OCI-LY7 (cell line): ENCODE measurements at regions not wholly inside any gene's neighbourhood (a gene's known extent, or its start where the extent isn't known, plus 50 kb on each side); places are given as distances from the start of the nearest gene placed in this dataset.

Experiments used
- BruUV-seq: library from RNA; stranded (reverse); fragments of 400-500 nt; replicated peaks from 2 replicates; lab custom pipeline; 2021; lab: Mats Ljungman, UMichigan
- CTCF ChIA-PET: fragments of 300-600 bp; sonication (Branson Sonifier 250); formaldehyde crosslinking; loops from one replicate; lab custom pipeline; 2022; ENCODE audit warnings: antibody characterized with exemption; ENCODE audit not compliant: unreplicated experiment; lab: Charles Lee
- POLR2A ChIA-PET: fragments of 300-600 bp; sonication (Branson Sonifier 250); formaldehyde crosslinking; loops from one replicate; lab custom pipeline; 2022; ENCODE audit warnings: antibody characterized with exemption; lab: Charles Lee
- DNase-seq: peaks from one replicate; pipeline ENCODE4 v3.0.0-alpha.2; 2015; ENCODE audit warnings: low spot score
- H2AFZ ChIP-seq: fragments of 200-600 bp; sonication (generic), shearing (Covaris generic); 2 replicates; pipeline ENCODE4 v1.6.1; 2014; ENCODE audit warnings: mild to moderate bottlenecking, antibody characterized with exemption, low read length, moderate library complexity
- H3K27ac ChIP-seq: fragments of 200-600 bp; sonication (generic); 2 replicates; pipeline ENCODE4 v1.5.1; 2014; ENCODE audit warnings: mixed run types, low read depth, mild to moderate bottlenecking, moderate library complexity, low read length, inconsistent platforms; ENCODE audit not compliant: poor library complexity, severe bottlenecking
- H3K36me3 ChIP-seq: fragments of 200-600 bp; sonication (generic); 2 replicates; pipeline ENCODE4 v1.6.1; 2014; ENCODE audit warnings: mild to moderate bottlenecking, antibody characterized with exemption, low read length, moderate library complexity, mixed read lengths; ENCODE audit not compliant: insufficient read depth
- H3K4me1 ChIP-seq: fragments of 200-600 bp; sonication (generic); 2 replicates; pipeline ENCODE4 v1.5.1; 2014; ENCODE audit warnings: mild to moderate bottlenecking, low read length; ENCODE audit not compliant: insufficient read depth, poor library complexity, severe bottlenecking
- H3K4me2 ChIP-seq: fragments of 200-600 bp; sonication (generic); 2 replicates; pipeline ENCODE4 v1.6.1; 2014; ENCODE audit warnings: mild to moderate bottlenecking, low read length
- H3K4me3 ChIP-seq: fragments of 200-600 bp; sonication (generic); 2 replicates; pipeline ENCODE4 v1.5.1; 2014; ENCODE audit warnings: mild to moderate bottlenecking, low read depth, low read length; ENCODE audit not compliant: poor library complexity, severe bottlenecking
- H3K79me2 ChIP-seq: fragments of 200-600 bp; sonication (generic); 2 replicates; pipeline ENCODE4 v1.6.1; 2016; ENCODE audit warnings: low read depth, mild to moderate bottlenecking, low read length, moderate library complexity, mixed read lengths; ENCODE audit not compliant: insufficient read depth
- H3K9me2 ChIP-seq: fragments of 200-600 bp; sonication (generic); 2 replicates; pipeline ENCODE4 v1.6.1; 2016; ENCODE audit warnings: mild to moderate bottlenecking, low read length, mixed read lengths; ENCODE audit not compliant: insufficient read depth
- H3K9me3 ChIP-seq: fragments of 200-600 bp; sonication (generic); 2 replicates; pipeline ENCODE4 v1.6.1; 2014; ENCODE audit warnings: mild to moderate bottlenecking, mixed run types, low read length, mixed read lengths
- H4K20me1 ChIP-seq: fragments of 200-600 bp; sonication (generic); 2 replicates; pipeline ENCODE4 v1.6.1; 2014; ENCODE audit warnings: mild to moderate bottlenecking, antibody characterized with exemption, low read length, moderate library complexity, mixed read lengths; ENCODE audit not compliant: insufficient read depth
- EZH2phosphoT487 ChIP-seq: fragments of 200-600 bp; sonication (generic); IDR thresholded peaks from 2 replicates; pipeline ENCODE4 v1.6.1; 2018; ENCODE audit warnings: low read depth, borderline replicate concordance, mild to moderate bottlenecking, mixed run types, antibody characterized with exemption, low read length, moderate library complexity, mixed read lengths
- intact Hi-C: fragments of 100-400 bp; cut with micrococcal nuclease; formaldehyde crosslinking; loops from one replicate; pipeline ENCODE4 v1.10.0; 2022; ENCODE audit not compliant: unreplicated experiment
- TF ChIP-seq, protein P1 (sequence below): fragments of 200-600 bp; sonication (generic); conservative IDR thresholded peaks from 2 replicates; pipeline ENCODE4 v1.5.1; 2014; ENCODE audit warnings: mild to moderate bottlenecking, antibody characterized with exemption, low read length, moderate library complexity, mixed read lengths

DNA sequence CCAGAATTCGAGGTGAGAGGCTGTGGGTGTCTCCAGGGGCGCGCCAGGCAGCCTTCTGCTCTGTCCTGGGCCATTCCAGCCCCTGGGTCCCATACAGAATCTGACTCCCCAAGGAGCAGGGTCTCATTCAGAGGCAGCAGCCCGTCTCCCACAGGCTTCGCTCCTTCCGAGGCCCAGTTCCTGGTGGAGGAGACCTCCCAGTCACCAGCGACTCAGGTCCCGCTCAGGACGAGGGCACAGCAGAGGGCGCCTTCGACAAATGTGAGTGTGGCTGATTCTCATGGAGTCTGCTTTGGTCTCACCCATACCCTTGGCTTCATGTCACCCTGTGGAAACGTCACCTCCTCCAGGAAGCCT, 81.8 kb upstream of the GPR26 start:
- intact Hi-C loops, result loop anchor here (10.0 kb wide), 1 partner anchor 820 kb away; no protein-coding TSS in a partner anchor
- no peak overlapping the region for H3K27ac ChIP-seq
- no peak for DNase-seq
- no peak overlapping the region for H3K4me2 ChIP-seq
- no TSS peak for BruUV-seq
- no peaks in the 10 kb centered on the region for H3K9me2 ChIP-seq
- no peaks in the 10 kb centered on the region for H4K20me1 ChIP-seq
- POLR2A ChIA-PET, result interaction anchor here (0.6 kb wide), 1 partner anchor 379 kb away, joined by 3 read pairs; no protein-coding TSS in a partner anchor
- H3K79me2 ChIP-seq, result no peaks in the 10 kb centered on the region
- no peak overlapping the region for H3K4me3 ChIP-seq
- no peak overlapping the region for H2AFZ ChIP-seq
- no peaks in the 10 kb centered on the region for H3K9me3 ChIP-seq
- TF ChIP-seq, protein P1, sequence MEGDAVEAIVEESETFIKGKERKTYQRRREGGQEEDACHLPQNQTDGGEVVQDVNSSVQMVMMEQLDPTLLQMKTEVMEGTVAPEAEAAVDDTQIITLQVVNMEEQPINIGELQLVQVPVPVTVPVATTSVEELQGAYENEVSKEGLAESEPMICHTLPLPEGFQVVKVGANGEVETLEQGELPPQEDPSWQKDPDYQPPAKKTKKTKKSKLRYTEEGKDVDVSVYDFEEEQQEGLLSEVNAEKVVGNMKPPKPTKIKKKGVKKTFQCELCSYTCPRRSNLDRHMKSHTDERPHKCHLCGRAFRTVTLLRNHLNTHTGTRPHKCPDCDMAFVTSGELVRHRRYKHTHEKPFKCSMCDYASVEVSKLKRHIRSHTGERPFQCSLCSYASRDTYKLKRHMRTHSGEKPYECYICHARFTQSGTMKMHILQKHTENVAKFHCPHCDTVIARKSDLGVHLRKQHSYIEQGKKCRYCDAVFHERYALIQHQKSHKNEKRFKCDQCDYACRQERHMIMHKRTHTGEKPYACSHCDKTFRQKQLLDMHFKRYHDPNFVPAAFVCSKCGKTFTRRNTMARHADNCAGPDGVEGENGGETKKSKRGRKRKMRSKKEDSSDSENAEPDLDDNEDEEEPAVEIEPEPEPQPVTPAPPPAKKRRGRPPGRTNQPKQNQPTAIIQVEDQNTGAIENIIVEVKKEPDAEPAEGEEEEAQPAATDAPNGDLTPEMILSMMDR, result no peak
- TF ChIP-seq EZH2phosphoT487, result no peak
- H3K4me1 ChIP-seq, result no peaks in the 10 kb centered on the region
- CTCF ChIA-PET, result no interaction called here
- H3K36me3 ChIP-seq, result no peaks in the 10 kb centered on the region

DNA sequence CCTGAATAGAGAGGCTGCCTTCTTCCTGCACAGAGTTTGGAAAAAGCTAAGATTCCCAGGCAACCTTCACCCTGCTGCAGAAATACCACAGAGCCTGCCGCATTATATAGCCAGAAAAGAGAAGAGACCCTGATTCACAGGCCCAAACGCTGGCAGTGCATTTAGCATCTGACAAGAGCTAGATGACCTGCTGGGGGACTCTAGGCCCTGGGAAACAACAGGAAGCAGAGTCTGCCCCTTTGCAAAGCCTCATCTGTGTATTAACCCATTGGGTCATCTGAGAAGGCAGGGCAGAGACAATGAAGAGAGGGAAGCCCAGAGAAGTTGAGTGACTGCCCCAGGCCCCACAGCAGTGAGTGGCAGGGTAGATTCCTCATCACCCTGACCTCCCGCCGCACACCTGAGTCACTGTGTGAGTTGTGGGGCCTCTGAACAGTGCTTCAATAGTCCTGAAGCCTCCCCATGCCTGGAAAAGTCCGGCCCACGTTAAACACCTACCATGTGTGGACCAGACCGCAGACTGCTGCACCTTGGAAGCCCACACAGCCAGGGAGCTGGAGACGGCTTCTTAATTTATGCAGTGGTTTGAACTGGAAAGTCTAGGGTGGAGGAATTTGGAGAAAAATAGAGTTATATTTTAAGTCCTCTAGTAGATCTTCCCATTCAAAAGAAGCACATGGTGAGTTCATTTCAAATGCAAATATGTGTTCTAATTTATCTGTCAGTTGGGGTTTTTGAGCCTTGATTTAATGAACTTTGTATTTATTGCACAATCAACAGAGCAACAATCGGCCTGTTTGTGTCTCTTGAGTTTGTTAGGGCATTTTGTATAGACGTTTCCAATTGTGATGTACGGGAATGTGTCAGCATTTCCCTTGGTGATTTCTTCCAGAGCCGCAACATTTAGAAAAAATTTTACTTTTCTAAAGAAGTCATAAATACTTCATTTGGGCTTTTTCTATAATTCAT, 80.4 kb upstream of the GPR26 start:
- POLR2A ChIA-PET, result no interaction called here
- intact Hi-C loops, result loop anchor here (10.0 kb wide), 1 partner anchor 819 kb away; no protein-coding TSS in a partner anchor

More for the DNA sequence above, 80.4 kb upstream of the GPR26 start:
- TF ChIP-seq, protein P1, result no peak
- no peak for TF ChIP-seq EZH2phosphoT487
- H3K9me3 ChIP-seq, result no peaks in the 10 kb centered on the region
- H3K79me2 ChIP-seq, result no peaks in the 10 kb centered on the region
- no peak overlapping the region for H3K4me3 ChIP-seq
- H3K36me3 ChIP-seq, result no peaks in the 10 kb centered on the region
- no TSS peak for BruUV-seq
- DNase-seq, result no peak
- H3K4me2 ChIP-seq, result no peak overlapping the region
- H4K20me1 ChIP-seq, result no peaks in the 10 kb centered on the region
- CTCF ChIA-PET, result no interaction called here
- no peak overlapping the region for H3K27ac ChIP-seq
- H2AFZ ChIP-seq, result no peak overlapping the region
- no peaks in the 10 kb centered on the region for H3K4me1 ChIP-seq
- no peaks in the 10 kb centered on the region for H3K9me2 ChIP-seq
